Parathyroid adenoma (tissue), 2 donors: ENCODE measurements at regions not wholly inside any gene's neighbourhood (a gene's known extent, or its start where the extent isn't known, plus 50 kb on each side); places are given as distances from the start of the nearest gene placed in this dataset.

Source experiments
- H2AFZ ChIP-seq: fragments of 300-600 bp; sonication (generic); one replicate; pipeline ENCODE4 v1.7.0; 2017; ENCODE audit warnings: antibody characterized with exemption, mild to moderate bottlenecking
- H3K27ac ChIP-seq: fragments of 300-600 bp; sonication (generic); one replicate; pipeline ENCODE4 v1.7.0; 2017
- H3K27me3 ChIP-seq: fragments of 300-600 bp; sonication (generic); one replicate; pipeline ENCODE4 v1.7.0; 2017; ENCODE audit warnings: low read length; ENCODE audit not compliant: control insufficient read depth, insufficient read depth
- H3K36me3 ChIP-seq: fragments of 300-600 bp; sonication (generic); one replicate; pipeline ENCODE4 v1.7.0; 2017; ENCODE audit warnings: low read length; ENCODE audit not compliant: control insufficient read depth, insufficient read depth
- H3K4me1 ChIP-seq: fragments of 300-600 bp; sonication (generic); one replicate; pipeline ENCODE4 v1.7.0; 2017; ENCODE audit warnings: control low read depth
- H3K4me2 ChIP-seq: fragments of 300-600 bp; sonication (generic); one replicate; pipeline ENCODE4 v1.7.0; 2017; ENCODE audit warnings: low read length
- H3K4me3 ChIP-seq: fragments of 300-600 bp; sonication (generic); one replicate; pipeline ENCODE4 v1.7.0; 2017; ENCODE audit warnings: low read depth, low read length
- H3K79me2 ChIP-seq: fragments of 300-600 bp; sonication (generic); one replicate; pipeline ENCODE4 v1.7.0; 2017; ENCODE audit warnings: control low read depth
- H3K9ac ChIP-seq: fragments of 300-600 bp; sonication (generic); one replicate; pipeline ENCODE4 v1.7.0; 2017; ENCODE audit warnings: mild to moderate bottlenecking
- H3K9me3 ChIP-seq: fragments of 300-600 bp; sonication (generic); one replicate; pipeline ENCODE4 v1.7.0; 2017; ENCODE audit warnings: low read length; ENCODE audit not compliant: control insufficient read depth
- CTCF ChIP-seq: fragments of 300-600 bp; sonication (generic); IDR thresholded peaks from one replicate; pipeline ENCODE4 v1.7.0; 2017; ENCODE audit warnings: antibody characterized with exemption, mild to moderate bottlenecking
- donor health status: primary hyperparathyroidism.

GRCh38 chr18:40897884-40898283 lies 1057.2 kb upstream of the PIK3C3 start:
- Histone ChIP-seq H3K9ac (no peak overlapping the region), H3K4me2 (no peak overlapping the region), H3K27ac (no peak overlapping the region), H3K79me2 (no peaks in the 10 kb centered on the region), H3K4me1 (no peaks in the 10 kb centered on the region), H3K9me3 (no peaks in the 10 kb centered on the region), H3K27me3 (no peaks in the 10 kb centered on the region), H2AFZ (no peak overlapping the region), H3K36me3 (no peaks in the 10 kb centered on the region), H3K4me3 (no peak overlapping the region)
- TF ChIP-seq CTCF: no peak

GRCh38 chr18:40883271-40883670 lies 1071.8 kb upstream of the PIK3C3 start:
- Histone ChIP-seq H3K4me1 (no peaks in the 10 kb centered on the region), H3K4me3 (no peak overlapping the region), H3K9me3 (no peaks in the 10 kb centered on the region), H3K79me2 (no peaks in the 10 kb centered on the region), H3K4me2 (no peak overlapping the region), H2AFZ (no peak overlapping the region), H3K27ac (no peak overlapping the region), H3K36me3 (no peaks in the 10 kb centered on the region), H3K27me3 (no peaks in the 10 kb centered on the region), H3K9ac (no peak overlapping the region)
- no peak for TF ChIP-seq CTCF

- Histone ChIP-seq H3K4me3 (no peak overlapping the region), H3K27ac (no peak overlapping the region), H3K4me1 (no peaks in the 10 kb centered on the region), H3K36me3 (no peaks in the 10 kb centered on the region), H3K4me2 (no peak overlapping the region), H3K79me2 (no peaks in the 10 kb centered on the region), H3K9me3 (no peaks in the 10 kb centered on the region), H2AFZ (no peak overlapping the region), H3K27me3 (no peaks in the 10 kb centered on the region), H3K9ac (no peak overlapping the region)
- TF ChIP-seq CTCF: no peak
Observed at GRCh38 chr18:40882468-40882867, 1072.6 kb upstream of the PIK3C3 start.

GRCh38 chr18:40878371-40878770 lies 1076.7 kb upstream of the PIK3C3 start:
- H3K9me3 ChIP-seq: no peaks in the 10 kb centered on the region
- H3K4me2 ChIP-seq: no peak overlapping the region
- no peaks in the 10 kb centered on the region for H3K79me2 ChIP-seq
- H3K27ac ChIP-seq: no peak overlapping the region
- H3K27me3 ChIP-seq: no peaks in the 10 kb centered on the region
- no peaks in the 10 kb centered on the region for H3K4me1 ChIP-seq
- H3K4me3 ChIP-seq: no peak overlapping the region
- H2AFZ ChIP-seq: no peak overlapping the region
- H3K9ac ChIP-seq: no peak overlapping the region
- no peak for TF ChIP-seq CTCF
- no peaks in the 10 kb centered on the region for H3K36me3 ChIP-seq

GRCh38 chr18:40877096-40877495 lies 1077.9 kb upstream of the PIK3C3 start:
- Histone ChIP-seq H3K4me2 (no peak overlapping the region), H3K36me3 (no peaks in the 10 kb centered on the region), H3K27ac (no peak overlapping the region), H3K4me1 (no peaks in the 10 kb centered on the region), H3K4me3 (no peak overlapping the region), H3K27me3 (no peaks in the 10 kb centered on the region), H2AFZ (no peak overlapping the region), H3K9me3 (no peaks in the 10 kb centered on the region), H3K9ac (no peak overlapping the region), H3K79me2 (no peaks in the 10 kb centered on the region)
- TF ChIP-seq CTCF: no peak
